ENCODE measurements at regions not wholly inside any gene's neighbourhood (a gene's known extent, or its start where the extent isn't known, plus 50 kb on each side); places are given as distances from the start of the nearest gene placed in this dataset.

GRCh38 chr18:70489571-70489970, 200.7 kb downstream of the SOCS6 start:
- DNase-seq (ENCODE audit: low read depth in 4 of 4, low spot score in 1 of 4), result no peak

GRCh38 chr18:70469916-70470315, 181.1 kb downstream of the SOCS6 start:
- DNase-seq (ENCODE audit: low read depth in 4 of 4, low spot score in 1 of 4), result no peak

GRCh38 chr18:70468861-70469547, 180.2 kb downstream of the SOCS6 start:
- DNase-seq (ENCODE audit: low read depth in 4 of 4, low spot score in 1 of 4), result no peak

- DNase-seq (ENCODE audit: low read depth in 4 of 4, low spot score in 1 of 4), result peak in 2 of 4 experiments; percentile 9 to 13
Measured at GRCh38 chr18:70464343-70465114, 175.7 kb downstream of the SOCS6 start.

GRCh38 chr18:70463085-70463484, 174.2 kb downstream of the SOCS6 start:
- DNase-seq (ENCODE audit: low read depth in 4 of 4, low spot score in 1 of 4), result no peak

- no peak for DNase-seq (ENCODE audit: low read depth in 4 of 4, low spot score in 1 of 4)
Measured at GRCh38 chr18:70462078-70462439, 173.2 kb downstream of the SOCS6 start.

- no peak for DNase-seq (ENCODE audit: low read depth in 4 of 4, low spot score in 1 of 4)
Measured at GRCh38 chr18:70461323-70462077, 172.7 kb downstream of the SOCS6 start.

- DNase-seq (ENCODE audit: low read depth in 4 of 4, low spot score in 1 of 4), result no peak
Measured at GRCh38 chr18:70459731-70460130, 170.9 kb downstream of the SOCS6 start.

- DNase-seq (ENCODE audit: low read depth in 4 of 4, low spot score in 1 of 4), result no peak
Measured at GRCh38 chr18:70459251-70459650, 170.4 kb downstream of the SOCS6 start.

GRCh38 chr18:70457788-70458187, 168.9 kb downstream of the SOCS6 start:
- DNase-seq (ENCODE audit: low read depth in 4 of 4, low spot score in 1 of 4), result no peak

GRCh38 chr18:70457223-70457622, 168.4 kb downstream of the SOCS6 start:
- no peak for DNase-seq (ENCODE audit: low read depth in 4 of 4, low spot score in 1 of 4)

- DNase-seq (ENCODE audit: low read depth in 4 of 4, low spot score in 1 of 4), result no peak
Measured at GRCh38 chr18:70456376-70456775, 167.5 kb downstream of the SOCS6 start.

- DNase-seq (ENCODE audit: low read depth in 4 of 4, low spot score in 1 of 4), result no peak
Measured at GRCh38 chr18:70455731-70456130, 166.9 kb downstream of the SOCS6 start.

- no peak for DNase-seq (ENCODE audit: low read depth in 4 of 4, low spot score in 1 of 4)
Measured at GRCh38 chr18:70454704-70455322, 166.0 kb downstream of the SOCS6 start.

- DNase-seq (ENCODE audit: low read depth in 4 of 4, low spot score in 1 of 4), result no peak
Measured at GRCh38 chr18:70453058-70453775, 164.4 kb downstream of the SOCS6 start.

GRCh38 chr18:70452501-70452900, 163.7 kb downstream of the SOCS6 start:
- DNase-seq (ENCODE audit: low read depth in 4 of 4, low spot score in 1 of 4), result no peak

- DNase-seq (ENCODE audit: low read depth in 4 of 4, low spot score in 1 of 4), result no peak
Measured at GRCh38 chr18:70450426-70451253, 161.8 kb downstream of the SOCS6 start.

GRCh38 chr18:70448588-70448987, 159.7 kb downstream of the SOCS6 start:
- no peak for DNase-seq (ENCODE audit: low read depth in 4 of 4, low spot score in 1 of 4)

GRCh38 chr18:70446063-70446462, 157.2 kb downstream of the SOCS6 start:
- no peak for DNase-seq (ENCODE audit: low read depth in 4 of 4, low spot score in 1 of 4)

GRCh38 chr18:70442933-70443332, 154.1 kb downstream of the SOCS6 start:
- DNase-seq (ENCODE audit: low read depth in 4 of 4, low spot score in 1 of 4), result no peak
